Astrocyte of the spinal cord (primary cell): ENCODE measurements at regions not wholly inside any gene's neighbourhood (a gene's known extent, or its start where the extent isn't known, plus 50 kb on each side); places are given as distances from the start of the nearest gene placed in this dataset.

Experiments used
- DNase-seq: peaks from one replicate; pipeline ENCODE4 v3.0.0; 2011; ENCODE audit warnings: low read depth, low spot score
- H3K4me3 ChIP-seq: 2 replicates; pipeline ENCODE4 v1.5.1; 2011; ENCODE audit warnings: low read depth, mild to moderate bottlenecking, low read length, moderate library complexity
- CTCF ChIP-seq: IDR thresholded peaks from 2 replicates; pipeline ENCODE4 v1.5.1; 2012; ENCODE audit warnings: low read depth, mild to moderate bottlenecking, low read length, inconsistent platforms
- in situ Hi-C: cut with HindIII; loops from 2 replicates; pipeline ENCODE4 v1.10.0; 2017; ENCODE audit warnings: low sequenced_read_pairs

DNA sequence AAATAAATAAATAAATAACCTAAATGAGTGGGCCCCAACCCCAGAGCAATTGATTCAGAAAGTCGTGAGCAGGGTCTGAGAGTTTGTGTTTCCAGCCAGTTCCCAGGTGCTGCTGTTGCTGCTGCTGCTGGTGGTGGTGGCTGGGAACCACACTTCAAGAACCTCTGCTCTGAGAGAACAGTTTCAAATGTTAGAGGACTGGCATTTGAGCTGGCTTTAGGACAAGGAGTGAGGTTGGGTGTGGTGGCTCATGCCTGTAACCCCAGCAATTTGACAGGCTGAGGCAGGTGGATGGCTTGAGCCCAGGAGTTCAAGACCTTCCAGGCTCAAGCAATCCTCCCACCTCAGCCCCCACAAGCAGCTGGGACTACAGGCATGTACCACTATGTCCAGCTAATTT, 123.1 kb upstream of the UBE2E1 start:
- H3K4me3 ChIP-seq: no peak overlapping the region
- in situ Hi-C loops: no loop called here
- no peak for DNase-seq

DNA sequence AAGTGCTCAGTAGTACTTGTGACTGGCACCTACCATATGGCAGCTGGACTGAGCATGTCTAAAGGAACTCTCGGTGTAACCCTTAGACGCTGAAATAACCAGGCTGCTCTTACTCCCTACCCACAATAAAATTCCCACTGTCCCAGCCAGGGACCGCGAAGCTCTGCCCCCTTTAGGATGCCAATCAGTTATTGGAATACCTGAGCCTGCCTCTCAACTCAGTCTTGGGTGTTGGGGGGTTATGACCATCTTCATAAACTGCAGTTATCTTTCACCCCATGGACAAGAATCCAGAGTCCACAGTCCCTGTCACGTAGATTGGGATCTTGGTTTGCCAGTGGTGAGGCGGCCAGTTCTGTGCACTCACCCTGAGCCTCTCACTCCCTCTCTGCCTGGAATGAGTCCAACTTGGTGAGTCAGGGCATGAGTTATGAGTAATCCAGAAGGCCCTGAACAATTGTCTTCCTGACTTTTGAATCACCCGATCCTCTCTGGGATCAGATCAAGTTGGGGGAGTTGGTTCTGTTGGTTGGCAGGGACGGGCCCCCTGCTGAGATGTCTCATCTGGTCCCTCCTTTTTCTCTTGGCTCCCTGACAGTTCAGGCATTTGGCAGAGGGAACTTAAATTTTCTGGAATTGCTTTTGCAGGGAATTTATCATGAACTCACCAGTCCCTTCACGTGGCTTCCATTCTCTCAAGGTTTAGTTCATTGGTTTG, 120.1 kb upstream of the UBE2E1 start:
- no peak for TF ChIP-seq CTCF
- DNase-seq: peak; percentile 97
- in situ Hi-C loops: no loop called here
- no peak overlapping the region for H3K4me3 ChIP-seq

More for the DNA sequence above, 123.1 kb upstream of the UBE2E1 start:
- no peak for TF ChIP-seq CTCF

- H3K4me3 ChIP-seq: no peak overlapping the region
- DNase-seq: no peak
- in situ Hi-C loops: no loop called here
- no peak for TF ChIP-seq CTCF
Measured at GRCh38 chr3:23686519-23686918, 119.2 kb upstream of the UBE2E1 start.

GRCh38 chr3:23691357-23691895, 114.3 kb upstream of the UBE2E1 start:
- H3K4me3 ChIP-seq: no peak overlapping the region
- in situ Hi-C loops: no loop called here
- no peak for TF ChIP-seq CTCF
- DNase-seq: no peak

DNA sequence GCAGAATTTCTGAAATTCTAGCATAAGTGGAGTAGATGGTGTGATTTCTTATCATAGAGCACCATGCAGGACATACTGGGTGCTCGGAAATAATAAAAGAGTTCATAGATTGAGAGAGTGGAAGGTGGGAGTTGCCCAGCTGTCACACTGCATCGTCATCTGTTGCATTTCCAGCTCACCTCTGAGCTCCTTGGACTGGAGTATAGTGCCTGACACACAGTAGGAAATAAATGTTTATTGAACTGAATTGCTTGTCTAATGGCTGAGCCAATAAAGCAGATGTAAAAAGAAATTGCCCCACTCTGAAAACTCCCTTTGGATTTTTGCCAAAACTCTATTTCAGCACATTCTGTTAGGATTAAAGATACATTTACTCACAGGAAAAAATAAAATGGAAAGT, 108.9 kb upstream of the UBE2E1 start:
- TF ChIP-seq CTCF: no peak
- in situ Hi-C loops: no loop called here
- H3K4me3 ChIP-seq: no peak overlapping the region
- no peak for DNase-seq

- in situ Hi-C loops: no loop called here
- no peak for DNase-seq
Measured at GRCh38 chr3:23697416-23697815, 108.3 kb upstream of the UBE2E1 start.

More at GRCh38 chr3:23697416-23697815, 108.3 kb upstream of the UBE2E1 start:
- H3K4me3 ChIP-seq: no peak overlapping the region
- no peak for TF ChIP-seq CTCF
